NCI-H1092 (cell line): ENCODE measurements at regions not wholly inside any gene's neighbourhood (a gene's known extent, or its start where the extent isn't known, plus 50 kb on each side); places are given as distances from the start of the nearest gene placed in this dataset.

ENCODE experiments used
- DNase-seq: peaks from one replicate; lab custom pipeline; 2025; lab: John Stamatoyannopoulos, UW

- DNase-seq = no peak
These were observed 415.7 kb upstream of the ROBO2 start for GRCh38 chr3:76624164-76624563.

- DNase-seq = no peak
These were observed 412.7 kb upstream of the ROBO2 start for GRCh38 chr3:76627236-76627635.

GRCh38 chr3:76631251-76631650, 408.6 kb upstream of the ROBO2 start:
- DNase-seq = no peak

GRCh38 chr3:76638006-76638405, 401.9 kb upstream of the ROBO2 start:
- no peak for DNase-seq

- DNase-seq = no peak
These were observed 396.1 kb upstream of the ROBO2 start for GRCh38 chr3:76643623-76644304.

- no peak for DNase-seq
These were observed 395.6 kb upstream of the ROBO2 start for GRCh38 chr3:76644305-76644675.

- no peak for DNase-seq
These were observed 394.2 kb upstream of the ROBO2 start for GRCh38 chr3:76645724-76646123.

GRCh38 chr3:76646921-76647562, 392.9 kb upstream of the ROBO2 start:
- no peak for DNase-seq

- no peak for DNase-seq
These were observed 388.1 kb upstream of the ROBO2 start for GRCh38 chr3:76651784-76652183.

GRCh38 chr3:76652524-76652923, 387.4 kb upstream of the ROBO2 start:
- no peak for DNase-seq

GRCh38 chr3:76653640-76654251, 386.2 kb upstream of the ROBO2 start:
- no peak for DNase-seq

GRCh38 chr3:76656531-76657070, 383.3 kb upstream of the ROBO2 start:
- DNase-seq = no peak

GRCh38 chr3:76657909-76658308, 382.0 kb upstream of the ROBO2 start:
- DNase-seq = no peak

GRCh38 chr3:76661527-76662250, 378.2 kb upstream of the ROBO2 start:
- no peak for DNase-seq

- DNase-seq = no peak
These were observed 375.1 kb upstream of the ROBO2 start for GRCh38 chr3:76664816-76665215.

- no peak for DNase-seq
These were observed 371.2 kb upstream of the ROBO2 start for GRCh38 chr3:76668653-76669052.

- no peak for DNase-seq
These were observed 370.6 kb upstream of the ROBO2 start for GRCh38 chr3:76669322-76669721.

GRCh38 chr3:76673171-76673570, 366.7 kb upstream of the ROBO2 start:
- no peak for DNase-seq

- DNase-seq = no peak
These were observed 360.4 kb upstream of the ROBO2 start for GRCh38 chr3:76679541-76679940.

- DNase-seq = no peak
These were observed 356.6 kb upstream of the ROBO2 start for GRCh38 chr3:76683256-76683655.

- DNase-seq = no peak
These were observed 355.0 kb upstream of the ROBO2 start for GRCh38 chr3:76684946-76685345.

GRCh38 chr3:76685858-76686257, 354.0 kb upstream of the ROBO2 start:
- no peak for DNase-seq

GRCh38 chr3:76687019-76687418, 352.9 kb upstream of the ROBO2 start:
- DNase-seq = no peak
